Naive B cell (primary cell): ENCODE measurements at regions not wholly inside any gene's neighbourhood (a gene's known extent, or its start where the extent isn't known, plus 50 kb on each side); places are given as distances from the start of the nearest gene placed in this dataset.
"Not testable (repeated sequence)": the region's sequence is repeated elsewhere in the genome, so short reads cannot be mapped to it uniquely, and the experiment has no call there.

Experiments used
- ATAC-seq, 2 donors: fragments of 150-1000 bp; cut with Tn5 transposase; 2 replicates each; pipeline ENCODE4 v1.10.0; 2021; ENCODE audit warnings: low read depth in 2 of 2, mild to moderate bottlenecking in 2 of 2, moderate library complexity in 2 of 2
- DNase-seq: peaks from one replicate; pipeline ENCODE4 v3.0.0; 2022
- H3K27ac Mint-ChIP-seq, 6 donors: one replicate each; pipeline ENCODE4 v1.8.0; 2020 to 2022; ENCODE audit warnings: mild to moderate bottlenecking in 6 of 6, mixed read lengths in 6 of 6, moderate library complexity in 5 of 6, inconsistent platforms in 2 of 6
- H3K27me3 Mint-ChIP-seq, 3 donors: one replicate each; pipeline ENCODE4 v1.8.0; 2021 to 2022; ENCODE audit warnings: mixed read lengths in 3 of 3, mild to moderate bottlenecking in 1 of 3
- H3K36me3 Mint-ChIP-seq, 2 donors: one replicate each; pipeline ENCODE4 v1.8.0; 2020 to 2022; ENCODE audit warnings: mixed read lengths in 2 of 2, inconsistent platforms in 1 of 2, mild to moderate bottlenecking in 1 of 2
- H3K4me1 Mint-ChIP-seq, 3 donors: one replicate each; pipeline ENCODE4 v1.8.0; 2020 to 2022; ENCODE audit warnings: mixed read lengths in 3 of 3, inconsistent platforms in 1 of 3, mild to moderate bottlenecking in 1 of 3, moderate library complexity in 1 of 3
- H3K4me3 Mint-ChIP-seq, 8 donors: one replicate each; pipeline ENCODE4 v1.8.0; 2020 to 2022; ENCODE audit warnings: mild to moderate bottlenecking in 8 of 8, mixed read lengths in 8 of 8, moderate library complexity in 8 of 8, inconsistent platforms in 2 of 8
- H3K9me3 Mint-ChIP-seq, 7 donors: one replicate each; pipeline ENCODE4 v1.8.0; 2020 to 2022; ENCODE audit warnings: mixed read lengths in 7 of 7, mild to moderate bottlenecking in 5 of 7, inconsistent platforms in 2 of 7, moderate library complexity in 1 of 7

GRCh38 chr18:27528925-27529521, 343.9 kb upstream of the CHST9 start:
- Mint-ChIP-seq H3K27ac (no peak overlapping the region), H3K9me3 (peaks cover 2 to 12% (median 5%) of the 10 kb centered on the region in 7 donors), H3K27me3 (no peaks in the 10 kb centered on the region), H3K36me3 (no peaks in the 10 kb centered on the region), H3K4me1 (no peaks in the 10 kb centered on the region), H3K4me3 (no peak overlapping the region)
- ATAC-seq (no peak), DNase-seq (no peak)

GRCh38 chr18:27527856-27528255, 342.7 kb upstream of the CHST9 start:
- Mint-ChIP-seq H3K9me3 (peaks cover 0 to 8% (median 5%) of the 10 kb centered on the region in 7 donors), H3K4me3 (no peak overlapping the region), H3K27me3 (no peaks in the 10 kb centered on the region), H3K36me3 (no peaks in the 10 kb centered on the region), H3K27ac (no peak overlapping the region), H3K4me1 (no peaks in the 10 kb centered on the region)
- DNase-seq = no peak
- no peak for ATAC-seq

GRCh38 chr18:27520401-27520800, 335.3 kb upstream of the CHST9 start:
- H3K9me3 Mint-ChIP-seq = peaks cover 0 to 5% (median 2%) of the 10 kb centered on the region in 7 donors
- H3K4me3 Mint-ChIP-seq = no peak overlapping the region
- no peak overlapping the region for H3K27ac Mint-ChIP-seq
- H3K36me3 Mint-ChIP-seq = no peaks in the 10 kb centered on the region
- H3K27me3 Mint-ChIP-seq = no peaks in the 10 kb centered on the region
- DNase-seq (no peak), ATAC-seq (no peak)
- no peaks in the 10 kb centered on the region for H3K4me1 Mint-ChIP-seq

GRCh38 chr18:27510036-27510633, 325.0 kb upstream of the CHST9 start:
- H3K4me3 Mint-ChIP-seq, H3K4me1 Mint-ChIP-seq, ATAC-seq, DNase-seq, H3K27ac Mint-ChIP-seq, H3K9me3 Mint-ChIP-seq, H3K36me3 Mint-ChIP-seq, H3K27me3 Mint-ChIP-seq: not testable (repeated sequence)

- Mint-ChIP-seq H3K4me3 (no peak overlapping the region), H3K27me3 (no peaks in the 10 kb centered on the region), H3K9me3 (peaks cover 3 to 10% (median 8%) of the 10 kb centered on the region in 7 donors), H3K4me1 (no peaks in the 10 kb centered on the region), H3K27ac (no peak overlapping the region), H3K36me3 (no peaks in the 10 kb centered on the region)
- ATAC-seq (no peak), DNase-seq (no peak)
These were observed 316.6 kb upstream of the CHST9 start for GRCh38 chr18:27501671-27502070.

GRCh38 chr18:27500531-27500930, 315.4 kb upstream of the CHST9 start:
- H3K9me3 Mint-ChIP-seq = peaks cover 0 to 10% (median 6%) of the 10 kb centered on the region in 7 donors
- no peak for ATAC-seq
- no peaks in the 10 kb centered on the region for H3K27me3 Mint-ChIP-seq
- no peak overlapping the region for H3K27ac Mint-ChIP-seq
- H3K4me1 Mint-ChIP-seq = no peaks in the 10 kb centered on the region
- DNase-seq = no peak
- H3K4me3 Mint-ChIP-seq = no peak overlapping the region
- no peaks in the 10 kb centered on the region for H3K36me3 Mint-ChIP-seq

- Mint-ChIP-seq H3K27ac (no peak overlapping the region), H3K4me3 (no peak overlapping the region), H3K27me3 (no peaks in the 10 kb centered on the region), H3K36me3 (no peaks in the 10 kb centered on the region), H3K4me1 (no peaks in the 10 kb centered on the region), H3K9me3 (no peaks in the 10 kb centered on the region)
- DNase-seq = no peak
- ATAC-seq = no peak
These were observed 312.1 kb upstream of the CHST9 start for GRCh38 chr18:27497246-27497645.

- Mint-ChIP-seq H3K27me3 (no peaks in the 10 kb centered on the region), H3K4me1 (no peaks in the 10 kb centered on the region), H3K9me3 (peaks cover 0 to 8% (median 0%) of the 10 kb centered on the region in 7 donors), H3K4me3 (no peak overlapping the region), H3K36me3 (no peaks in the 10 kb centered on the region), H3K27ac (no peak overlapping the region)
- DNase-seq (no peak), ATAC-seq (no peak)
These were observed 308.1 kb upstream of the CHST9 start for GRCh38 chr18:27493182-27493581.

GRCh38 chr18:27491772-27492171, 306.7 kb upstream of the CHST9 start:
- no peak for DNase-seq
- H3K4me1 Mint-ChIP-seq = no peaks in the 10 kb centered on the region
- no peak overlapping the region for H3K4me3 Mint-ChIP-seq
- ATAC-seq = no peak
- H3K36me3 Mint-ChIP-seq = no peaks in the 10 kb centered on the region
- peaks cover 0 to 8% (median 0%) of the 10 kb centered on the region in 7 donors for H3K9me3 Mint-ChIP-seq
- no peak overlapping the region for H3K27ac Mint-ChIP-seq
- no peaks in the 10 kb centered on the region for H3K27me3 Mint-ChIP-seq

- no peaks in the 10 kb centered on the region for H3K36me3 Mint-ChIP-seq
- no peaks in the 10 kb centered on the region for H3K27me3 Mint-ChIP-seq
- ATAC-seq (no peak), DNase-seq (no peak)
- peaks cover 0 to 15% (median 7%) of the 10 kb centered on the region in 7 donors for H3K9me3 Mint-ChIP-seq
- H3K27ac Mint-ChIP-seq = no peak overlapping the region
- H3K4me1 Mint-ChIP-seq = no peaks in the 10 kb centered on the region
- H3K4me3 Mint-ChIP-seq = no peak overlapping the region
These were observed 298.2 kb upstream of the CHST9 start for GRCh38 chr18:27483276-27483675.

- H3K36me3 Mint-ChIP-seq = no peaks in the 10 kb centered on the region
- H3K9me3 Mint-ChIP-seq = peaks cover 0 to 15% (median 7%) of the 10 kb centered on the region in 7 donors
- no peaks in the 10 kb centered on the region for H3K27me3 Mint-ChIP-seq
- no peak overlapping the region for H3K4me3 Mint-ChIP-seq
- DNase-seq = no peak
- ATAC-seq = no peak
- no peaks in the 10 kb centered on the region for H3K4me1 Mint-ChIP-seq
- no peak overlapping the region for H3K27ac Mint-ChIP-seq
These were observed 293.4 kb upstream of the CHST9 start for GRCh38 chr18:27478459-27478858.

GRCh38 chr18:27473318-27473717, 288.2 kb upstream of the CHST9 start:
- DNase-seq = no peak
- ATAC-seq = no peak
- no peaks in the 10 kb centered on the region for H3K36me3 Mint-ChIP-seq
- no peak overlapping the region for H3K27ac Mint-ChIP-seq
- H3K4me1 Mint-ChIP-seq = no peaks in the 10 kb centered on the region
- no peaks in the 10 kb centered on the region for H3K27me3 Mint-ChIP-seq
- no peak overlapping the region for H3K4me3 Mint-ChIP-seq
- peaks cover 0 to 11% (median 0%) of the 10 kb centered on the region in 7 donors for H3K9me3 Mint-ChIP-seq

- Mint-ChIP-seq H3K27me3 (no peaks in the 10 kb centered on the region), H3K27ac (no peak overlapping the region)
- ATAC-seq = no peak
These were observed 282.0 kb upstream of the CHST9 start for GRCh38 chr18:27467073-27467472.

GRCh38 chr18:27461957-27462356, 276.8 kb upstream of the CHST9 start:
- Mint-ChIP-seq H3K9me3 (peaks cover 0 to 7% (median 4%) of the 10 kb centered on the region in 7 donors), H3K4me1 (no peaks in the 10 kb centered on the region), H3K27me3 (no peaks in the 10 kb centered on the region), H3K27ac (no peak overlapping the region), H3K4me3 (no peak overlapping the region), H3K36me3 (no peaks in the 10 kb centered on the region)
- ATAC-seq (no peak), DNase-seq (no peak)

More at GRCh38 chr18:27467073-27467472, 282.0 kb upstream of the CHST9 start:
- no peak for DNase-seq
- H3K9me3 Mint-ChIP-seq = peaks cover 0 to 3% (median 0%) of the 10 kb centered on the region in 7 donors
- H3K36me3 Mint-ChIP-seq = no peaks in the 10 kb centered on the region
- no peak overlapping the region for H3K4me3 Mint-ChIP-seq
- no peaks in the 10 kb centered on the region for H3K4me1 Mint-ChIP-seq
